Right renal pelvis (tissue), 4 donors: ENCODE measurements at regions not wholly inside any gene's neighbourhood (a gene's known extent, or its start where the extent isn't known, plus 50 kb on each side); places are given as distances from the start of the nearest gene placed in this dataset.
"Not testable (repeated sequence)": the region's sequence is repeated elsewhere in the genome, so short reads cannot be mapped to it uniquely, and the experiment has no call there.

Experiments used
- DNase-seq, 4 donors: peaks; one replicate each; pipeline ENCODE4 v3.0.0-alpha.2; 2013; ENCODE audit warnings: low read depth in 4 of 4, low spot score in 3 of 4, missing footprints in 1 of 4

GRCh38 chr10:78462176-78462575, 428.5 kb downstream of the RPS24 start:
- no peak for DNase-seq

GRCh38 chr10:78462726-78463228, 429.1 kb downstream of the RPS24 start:
- DNase-seq: no peak

DNA sequence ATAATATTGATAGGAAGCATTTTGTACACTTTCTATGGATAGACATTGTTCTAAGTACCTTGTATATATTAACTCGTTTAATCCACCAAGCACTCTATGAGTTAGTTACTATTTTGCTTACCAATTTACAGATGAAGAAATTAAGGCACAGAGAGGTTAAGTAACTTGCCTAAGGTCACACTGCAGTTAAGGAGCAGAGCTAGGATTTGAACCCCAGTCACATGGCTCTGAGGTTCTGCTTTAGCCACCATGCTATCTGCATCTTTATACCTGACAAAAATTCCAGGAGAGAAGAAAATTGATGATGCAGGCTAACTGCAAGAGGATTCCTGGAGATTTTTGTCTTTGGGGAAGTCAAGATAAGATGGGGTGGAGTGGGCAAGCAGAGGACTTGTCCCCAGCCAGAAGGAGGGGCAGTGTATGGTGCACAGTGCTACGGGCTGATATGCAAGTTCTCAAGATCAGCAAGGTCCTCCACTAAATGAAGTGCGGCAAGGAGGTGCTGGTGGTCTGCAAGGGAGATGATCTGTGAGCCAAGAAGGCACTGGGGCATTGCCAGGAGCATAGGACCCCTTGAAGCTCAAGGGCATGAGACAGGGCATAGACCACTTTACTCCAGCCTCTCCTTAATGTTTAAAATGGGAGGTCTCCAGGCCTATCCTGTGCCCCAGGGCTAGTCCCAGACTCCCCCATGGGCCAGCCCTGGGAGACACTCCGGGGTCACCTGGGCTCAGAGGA, 430.6 kb downstream of the RPS24 start:
- no peak for DNase-seq

DNA sequence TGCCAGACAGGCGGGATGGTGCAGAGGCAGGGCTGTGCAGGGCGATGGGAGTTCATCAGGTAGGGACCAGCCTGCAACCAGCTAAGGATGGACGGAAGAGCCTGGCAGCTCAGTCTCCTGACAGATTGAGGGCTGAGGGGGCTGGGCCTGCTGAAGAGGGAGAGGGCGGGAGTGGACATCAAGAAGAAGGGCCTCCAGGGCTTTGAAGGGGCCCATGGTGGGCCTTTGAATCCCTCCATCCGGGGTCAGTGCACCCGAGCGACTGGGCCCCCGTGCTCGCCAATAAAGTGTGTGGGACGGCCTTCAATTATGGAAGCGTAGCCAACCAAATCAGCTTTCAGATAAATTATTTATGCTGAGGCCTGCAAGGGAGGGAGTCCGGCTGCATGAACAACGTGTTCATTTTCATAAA, 431.2 kb downstream of the RPS24 start:
- DNase-seq: peak in 1 of 4 donors; percentile 39

GRCh38 chr10:78465431-78465830, 431.8 kb downstream of the RPS24 start:
- DNase-seq: no peak

DNA sequence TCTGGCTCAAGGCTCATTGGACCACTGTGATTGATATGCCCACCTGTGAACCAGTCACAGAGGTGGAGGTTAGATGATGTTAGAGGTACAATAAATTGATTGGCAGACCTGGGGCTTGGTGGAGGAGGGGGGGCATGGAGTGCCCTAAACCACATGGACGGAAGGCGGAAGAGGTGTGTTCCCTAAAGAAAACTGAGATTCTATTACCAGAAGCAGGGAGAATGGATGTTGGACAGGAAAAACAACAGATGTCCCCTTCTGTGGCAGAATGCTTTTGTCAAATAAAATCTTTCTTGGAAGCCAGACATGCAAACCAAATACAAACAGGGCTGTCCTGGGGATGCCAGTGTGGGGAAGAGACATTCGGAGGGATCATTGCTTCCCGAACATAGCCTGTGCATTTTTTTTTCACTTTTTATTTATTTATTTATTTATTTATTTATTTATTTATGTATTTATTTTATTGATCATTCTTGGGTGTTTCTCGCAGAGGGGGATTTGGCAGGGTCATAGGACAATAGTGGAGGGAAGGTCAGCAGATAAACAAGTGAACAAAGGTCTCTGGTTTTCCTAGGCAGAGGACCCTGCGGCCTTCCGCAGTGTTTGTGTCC, 433.9 kb downstream of the RPS24 start:
- DNase-seq: no peak

DNA sequence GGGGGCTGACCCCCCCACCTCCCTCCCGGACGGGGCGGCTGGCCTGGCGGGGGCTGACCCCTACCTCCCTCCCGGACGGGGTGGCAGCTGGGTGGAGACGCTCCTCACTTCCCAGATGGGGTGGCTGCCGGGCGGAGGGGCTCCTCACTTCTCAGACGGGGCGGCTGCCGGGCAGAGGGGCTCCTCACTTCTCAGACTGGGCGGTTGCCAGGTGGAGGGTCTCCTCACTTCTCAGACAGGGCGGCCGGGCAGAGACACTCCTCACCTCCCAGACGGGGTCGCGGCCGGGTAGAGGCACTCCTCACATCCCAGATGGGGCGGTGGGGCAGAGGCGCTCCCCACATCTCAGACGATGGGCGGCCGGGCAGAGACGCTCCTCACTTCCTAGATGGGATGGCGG, 435.1 kb downstream of the RPS24 start:
- DNase-seq: not testable (repeated sequence)

DNA sequence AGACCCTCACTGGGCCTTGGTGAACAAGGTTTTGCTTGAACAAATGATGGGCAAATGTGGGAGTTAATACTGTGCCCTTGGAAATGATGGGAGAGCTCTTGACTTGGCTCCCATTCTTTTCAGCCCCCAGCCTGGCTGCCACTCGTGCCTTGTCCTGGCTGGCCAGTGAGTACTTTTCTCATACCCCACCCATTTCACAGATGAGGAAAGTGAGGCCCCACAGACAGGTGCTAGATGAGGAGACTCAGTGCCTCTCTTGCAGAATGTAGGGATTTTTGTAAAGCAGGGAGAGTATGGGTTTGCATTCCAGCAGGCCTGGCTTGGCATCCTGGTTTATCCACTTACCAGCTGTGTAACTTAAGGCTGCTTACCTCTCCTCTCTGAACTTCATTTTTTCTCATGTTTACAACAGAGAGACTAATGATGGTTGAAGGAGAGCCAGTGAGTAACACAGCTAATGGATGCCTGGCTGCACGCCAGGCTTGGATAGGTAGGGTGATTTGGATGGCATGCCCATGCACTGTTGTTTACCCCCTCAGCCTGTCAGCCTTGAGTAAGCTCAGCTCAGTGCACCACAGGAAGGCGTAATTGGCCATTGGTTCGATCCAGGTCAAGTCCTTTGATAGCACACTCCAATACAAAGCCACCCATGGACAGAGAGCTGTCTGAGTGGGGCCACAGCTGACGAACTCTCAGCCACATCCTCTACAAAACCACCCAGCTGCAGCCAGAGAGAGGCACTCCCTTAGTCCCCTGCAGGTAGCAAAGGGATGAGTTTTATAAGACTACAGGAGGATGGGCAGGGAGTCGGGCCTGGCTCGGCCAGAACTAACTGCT, 436.8 kb downstream of the RPS24 start:
- no peak for DNase-seq

- DNase-seq: no peak
These were observed 437.7 kb downstream of the RPS24 start for GRCh38 chr10:78471326-78471722.

- peak; percentile 48 to 63 (median 54) for DNase-seq
These were observed 438.3 kb downstream of the RPS24 start for GRCh38 chr10:78471723-78472550.

- DNase-seq: no peak
These were observed 438.9 kb downstream of the RPS24 start for GRCh38 chr10:78472551-78472890.

DNA sequence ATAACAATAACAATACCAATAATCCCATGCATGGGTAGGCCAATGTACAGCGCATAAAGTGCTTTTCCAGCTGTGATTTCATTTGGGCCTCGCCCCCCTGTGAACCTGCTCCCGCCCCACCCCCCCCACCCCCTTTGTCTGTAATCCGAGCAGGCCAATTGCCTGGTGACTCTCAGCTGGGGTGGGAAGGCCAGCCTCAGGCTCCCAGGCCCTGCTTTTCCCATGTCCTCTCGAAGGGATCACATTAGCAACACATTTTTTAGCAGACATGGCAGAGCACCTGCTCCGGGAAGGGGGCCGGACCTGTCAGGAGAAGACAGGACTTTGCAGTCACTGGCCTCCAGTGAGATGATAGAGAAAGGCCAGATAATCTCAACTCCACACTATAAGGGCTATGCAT, 439.3 kb downstream of the RPS24 start:
- DNase-seq: no peak

DNA sequence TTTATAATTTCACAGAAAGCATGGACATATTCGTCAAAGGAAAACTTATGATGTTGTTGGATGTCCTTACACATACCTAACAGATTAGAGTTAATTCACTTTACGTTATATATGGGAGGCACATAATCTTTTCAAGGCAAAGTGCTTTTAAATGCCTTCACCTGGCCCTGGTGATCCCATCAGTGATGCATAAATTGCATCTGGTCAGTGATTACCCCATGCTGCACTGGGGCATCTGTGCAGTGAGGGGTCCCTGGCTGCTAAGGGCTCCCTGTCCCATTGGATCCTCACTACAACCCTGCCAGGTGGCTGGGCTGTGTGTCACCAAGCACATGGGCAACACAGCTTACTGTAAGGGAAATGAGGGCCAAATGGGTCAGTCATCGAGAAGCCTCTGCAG, 441.1 kb downstream of the RPS24 start:
- no peak for DNase-seq

GRCh38 chr10:78475437-78475836, 441.8 kb downstream of the RPS24 start:
- no peak for DNase-seq

DNA sequence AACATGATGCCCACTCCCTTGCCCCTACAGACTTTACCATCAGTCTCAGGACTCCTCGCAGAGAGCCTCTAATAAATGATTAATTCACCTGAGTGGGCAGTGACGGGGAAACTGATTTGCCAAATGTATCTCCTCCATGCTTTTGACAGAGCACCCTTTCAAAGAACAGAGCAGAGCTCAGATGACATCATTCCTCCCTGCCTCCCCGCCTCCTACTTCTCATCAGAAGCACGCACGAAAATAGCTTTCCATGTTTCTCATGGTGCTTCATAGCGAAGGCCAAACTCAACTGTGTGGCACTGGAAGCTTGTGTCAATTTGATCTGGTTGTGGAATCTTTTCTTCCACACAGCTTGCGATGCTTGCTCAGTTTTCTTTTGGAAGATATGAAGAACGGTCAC, 442.5 kb downstream of the RPS24 start:
- DNase-seq: no peak

DNA sequence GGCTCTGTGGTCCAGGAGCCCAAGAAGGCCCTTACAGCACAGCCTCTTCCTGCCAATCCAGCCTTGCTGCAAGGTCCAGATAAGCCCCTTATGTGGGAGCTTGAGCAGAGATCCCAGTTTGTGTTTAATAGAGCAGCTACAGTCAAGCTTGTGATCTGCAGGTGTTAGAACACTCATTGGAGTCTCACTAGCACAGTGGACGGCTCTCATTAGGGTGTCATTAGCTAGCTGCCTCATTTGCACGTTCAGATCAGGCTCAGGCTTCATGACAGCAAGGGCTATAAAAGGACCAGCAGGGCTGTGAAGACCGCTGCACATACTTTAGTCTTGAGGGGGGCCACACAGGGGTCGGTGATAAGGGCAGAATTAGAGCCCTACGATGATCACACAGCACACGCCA, 443.2 kb downstream of the RPS24 start:
- no peak for DNase-seq

DNA sequence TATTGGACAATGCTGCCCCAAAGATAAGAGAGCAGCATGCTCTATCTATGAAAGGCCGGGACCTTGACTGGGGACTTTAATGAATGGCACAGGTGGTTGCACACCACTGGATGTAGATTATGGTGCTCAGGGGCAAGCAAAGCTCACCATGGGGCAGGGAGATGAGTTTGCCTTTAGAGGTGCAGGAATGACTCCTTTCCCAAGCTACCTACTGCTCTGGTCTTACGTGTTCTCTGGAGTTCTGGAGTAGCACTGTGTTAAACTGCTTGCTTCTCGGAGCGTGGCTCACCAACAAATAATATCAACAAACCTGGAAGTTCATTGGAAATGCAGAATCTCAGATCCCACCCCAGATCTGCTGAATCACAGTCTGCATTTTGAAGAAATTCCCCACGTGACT, 445.3 kb downstream of the RPS24 start:
- DNase-seq: no peak

- no peak for DNase-seq
These were observed 445.8 kb downstream of the RPS24 start for GRCh38 chr10:78479467-78479866.

DNA sequence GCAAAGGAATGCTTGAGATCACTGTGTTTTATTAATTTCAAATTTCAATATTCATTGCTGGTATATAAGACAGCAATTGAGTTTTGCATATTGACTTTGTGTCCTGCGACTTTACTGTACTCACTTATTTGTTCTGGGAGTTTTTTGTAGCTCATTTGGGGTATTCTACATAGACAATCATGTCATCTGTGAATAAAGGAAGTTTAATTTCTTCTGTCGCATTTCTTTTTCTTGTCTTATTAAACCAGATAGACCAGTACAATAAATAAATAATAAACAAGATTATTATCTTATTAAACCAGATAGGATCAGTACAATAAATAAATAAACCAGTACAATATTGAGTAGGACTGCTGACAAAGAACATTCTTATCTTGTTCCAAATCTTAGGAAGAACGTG, 448.2 kb downstream of the RPS24 start:
- no peak for DNase-seq

DNA sequence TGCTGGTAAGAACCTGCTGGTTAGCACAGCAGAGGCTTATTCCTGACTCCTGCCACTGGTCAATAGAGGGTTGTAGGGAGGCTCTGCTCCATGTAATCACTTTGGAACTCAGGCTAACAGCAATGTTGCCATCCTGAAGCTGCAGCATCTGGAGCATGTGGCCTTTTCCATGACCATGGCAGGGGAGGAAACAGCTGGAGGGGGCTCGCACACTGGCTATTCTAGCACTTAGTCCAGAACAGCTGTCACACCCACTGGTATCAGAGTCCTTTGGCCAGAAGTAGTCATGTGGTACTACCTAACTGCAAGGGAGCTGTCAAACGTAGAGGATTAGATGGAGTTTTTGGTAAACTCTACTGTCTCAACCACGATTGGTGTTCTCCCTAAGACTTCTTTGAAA, 450.0 kb downstream of the RPS24 start:
- no peak for DNase-seq

DNA sequence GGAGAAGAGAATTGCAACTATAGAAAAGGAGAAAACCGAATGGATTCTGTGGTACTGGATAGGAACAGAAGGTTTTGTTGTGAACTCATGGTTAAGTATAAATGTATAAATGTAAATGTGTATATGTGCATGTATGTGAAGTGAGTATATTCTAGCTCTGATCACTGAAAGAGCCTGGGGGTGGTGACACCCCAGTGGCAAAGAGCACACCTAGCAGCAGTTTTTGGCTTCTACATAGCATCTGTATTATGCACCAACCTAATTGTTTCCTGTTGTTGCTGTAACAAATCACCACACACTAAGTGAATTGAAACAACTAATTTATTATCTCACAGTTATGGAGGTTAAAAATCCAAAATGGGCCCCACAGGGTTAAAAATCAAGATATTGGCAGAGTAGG, 455.4 kb downstream of the RPS24 start:
- DNase-seq: no peak
